ENCODE measurements at regions not wholly inside any gene's neighbourhood (a gene's known extent, or its start where the extent isn't known, plus 50 kb on each side); places are given as distances from the start of the nearest gene placed in this dataset.

- TF ChIP-seq, protein P1, sequence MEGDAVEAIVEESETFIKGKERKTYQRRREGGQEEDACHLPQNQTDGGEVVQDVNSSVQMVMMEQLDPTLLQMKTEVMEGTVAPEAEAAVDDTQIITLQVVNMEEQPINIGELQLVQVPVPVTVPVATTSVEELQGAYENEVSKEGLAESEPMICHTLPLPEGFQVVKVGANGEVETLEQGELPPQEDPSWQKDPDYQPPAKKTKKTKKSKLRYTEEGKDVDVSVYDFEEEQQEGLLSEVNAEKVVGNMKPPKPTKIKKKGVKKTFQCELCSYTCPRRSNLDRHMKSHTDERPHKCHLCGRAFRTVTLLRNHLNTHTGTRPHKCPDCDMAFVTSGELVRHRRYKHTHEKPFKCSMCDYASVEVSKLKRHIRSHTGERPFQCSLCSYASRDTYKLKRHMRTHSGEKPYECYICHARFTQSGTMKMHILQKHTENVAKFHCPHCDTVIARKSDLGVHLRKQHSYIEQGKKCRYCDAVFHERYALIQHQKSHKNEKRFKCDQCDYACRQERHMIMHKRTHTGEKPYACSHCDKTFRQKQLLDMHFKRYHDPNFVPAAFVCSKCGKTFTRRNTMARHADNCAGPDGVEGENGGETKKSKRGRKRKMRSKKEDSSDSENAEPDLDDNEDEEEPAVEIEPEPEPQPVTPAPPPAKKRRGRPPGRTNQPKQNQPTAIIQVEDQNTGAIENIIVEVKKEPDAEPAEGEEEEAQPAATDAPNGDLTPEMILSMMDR (IDR thresholded peaks at IDR 0.05), result no peak
- no peak for TF ChIP-seq POLR2A (IDR thresholded peaks at IDR 0.05)
Measured at GRCh38 chr22:47544696-47545095, 782.2 kb downstream of the TBC1D22A start.

All from heart left ventricle (tissue), 13 donors.